Left hindlimb (tissue), 1 donor: ENCODE measurements at regions not wholly inside any gene's neighbourhood (a gene's known extent, or its start where the extent isn't known, plus 50 kb on each side); places are given as distances from the start of the nearest gene placed in this dataset.

Experiments
- DNase-seq: peaks from one replicate; pipeline ENCODE4 v3.0.0-alpha.2; 2018

DNA sequence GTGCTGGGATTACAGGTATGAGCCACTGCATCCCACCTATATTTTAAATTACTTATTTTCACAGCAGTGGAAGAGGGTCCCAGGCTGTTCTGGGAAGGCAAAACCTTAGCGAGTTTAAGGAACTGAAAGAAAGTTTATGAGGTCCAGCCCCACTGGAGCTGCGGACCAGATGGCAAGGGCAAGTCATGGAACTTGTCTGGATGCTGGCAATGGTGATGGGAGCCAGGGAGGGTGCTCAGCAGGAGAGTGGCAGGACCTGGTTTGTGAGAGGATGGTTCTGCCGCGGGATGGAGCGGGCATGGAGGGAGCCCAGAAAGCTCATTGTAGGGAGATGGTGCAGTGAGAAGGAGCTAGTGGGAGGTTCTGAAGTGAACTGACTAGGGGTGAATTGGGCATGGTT lies 50.6 kb upstream of the SLC45A1 start:
- no peak for DNase-seq

DNA sequence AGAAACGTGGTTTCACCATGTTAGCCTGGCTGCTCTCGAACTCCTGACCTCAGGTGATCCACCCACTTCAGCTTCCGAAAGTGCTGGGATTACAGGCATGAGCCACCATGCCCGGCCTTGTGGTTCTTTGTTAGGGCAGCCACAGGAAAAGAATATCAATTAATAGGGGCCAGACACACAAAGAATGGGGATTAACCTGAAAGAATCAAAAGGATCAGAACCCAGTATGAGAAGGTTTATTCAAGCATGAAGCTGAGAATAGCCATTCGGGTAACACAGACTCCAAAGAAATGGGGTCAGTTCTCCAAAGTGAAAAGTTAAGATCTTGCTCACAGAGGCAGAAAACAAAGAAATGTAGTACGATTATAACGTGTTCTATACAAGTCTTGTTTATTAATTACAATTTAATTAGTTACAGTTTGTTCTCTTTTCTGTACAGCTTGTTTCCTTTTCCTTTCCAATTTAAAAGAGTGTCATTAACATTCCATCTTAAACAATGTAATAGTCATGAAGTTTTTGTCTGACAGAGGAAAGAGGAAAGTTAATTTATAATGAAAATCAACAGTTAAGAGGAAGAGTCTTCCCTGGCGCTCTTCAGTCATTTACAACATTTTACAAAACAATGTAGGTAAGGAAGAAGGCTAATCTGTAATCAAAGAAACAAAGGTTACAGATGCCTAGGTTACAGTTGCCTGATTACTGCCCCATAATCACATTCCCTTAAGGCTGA lies 51.3 kb upstream of the SLC45A1 start:
- no peak for DNase-seq

DNA sequence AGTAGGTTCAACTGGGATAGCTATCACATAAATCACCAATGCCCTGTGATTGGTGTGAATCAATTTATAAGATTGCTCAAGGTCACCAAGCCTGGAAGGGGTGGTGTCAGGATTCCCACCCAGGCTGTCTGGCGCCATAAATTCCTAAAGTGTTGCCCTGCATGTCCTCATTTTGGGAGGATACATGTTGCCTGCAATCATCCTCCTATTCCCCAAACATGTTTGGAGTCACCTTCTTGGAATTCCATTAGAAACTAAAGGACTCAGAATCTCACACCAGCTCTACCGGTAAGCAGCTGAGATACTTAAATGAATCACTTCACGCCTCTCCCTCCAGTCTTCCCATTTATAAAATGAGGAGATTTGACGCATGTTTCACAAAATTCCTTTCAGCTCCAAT lies 54.1 kb upstream of the SLC45A1 start:
- no peak for DNase-seq

DNA sequence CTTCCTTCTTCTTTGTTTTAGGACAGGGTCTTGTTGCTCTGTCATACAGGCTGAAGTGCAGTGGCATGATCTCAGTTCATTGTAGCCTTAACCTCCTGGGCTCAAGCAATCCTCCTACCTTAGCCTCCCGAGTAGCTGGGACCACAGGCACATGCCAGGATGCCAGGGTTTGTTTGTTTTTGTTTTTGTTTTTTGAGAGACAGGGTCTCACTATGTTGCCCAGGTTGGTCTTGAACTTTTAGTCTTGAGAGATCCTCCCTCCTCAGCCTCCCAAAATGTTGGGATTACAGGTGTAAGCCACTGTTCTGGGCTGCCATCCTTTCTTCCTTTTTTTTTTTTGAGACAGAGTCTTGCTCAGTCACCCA lies 56.5 kb upstream of the SLC45A1 start:
- no peak for DNase-seq

DNA sequence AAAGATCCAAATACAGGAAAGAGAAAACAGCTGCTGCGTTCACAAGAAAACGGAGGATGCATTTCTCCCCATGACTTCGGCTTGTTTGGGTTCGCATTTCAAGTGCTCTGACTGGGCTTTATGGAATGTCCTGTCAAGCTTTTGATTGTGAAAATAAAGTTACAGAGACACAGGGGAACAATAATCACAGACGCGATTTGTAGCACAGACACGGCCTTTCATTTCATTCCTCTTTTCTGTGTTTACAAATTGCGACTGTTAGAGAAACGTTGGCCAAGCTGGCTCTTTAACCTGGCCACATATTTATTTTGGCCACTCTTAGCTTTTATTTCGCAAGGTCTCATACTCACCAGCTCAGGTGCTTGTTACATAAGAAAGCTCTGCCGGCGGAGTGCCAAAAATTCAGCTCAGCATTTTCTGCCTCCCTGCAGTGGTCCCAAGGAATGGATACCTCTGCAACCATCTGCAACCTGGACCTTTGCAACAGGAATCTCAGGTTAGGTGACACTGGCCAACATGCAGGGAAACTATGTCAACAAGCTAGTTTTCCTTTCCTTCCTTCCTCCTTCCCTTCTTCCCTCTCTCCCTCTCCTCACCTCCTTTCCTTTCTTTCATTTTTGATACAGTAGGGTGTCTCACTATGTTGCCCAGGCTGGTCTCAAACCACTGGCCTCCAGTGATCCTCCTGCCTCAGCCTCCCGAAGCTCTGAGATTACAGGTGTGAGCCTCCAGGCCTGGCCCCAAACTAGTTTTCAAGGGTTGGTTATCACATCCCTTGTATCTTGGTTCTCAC lies 58.2 kb upstream of the SLC45A1 start:
- no peak for DNase-seq

DNA sequence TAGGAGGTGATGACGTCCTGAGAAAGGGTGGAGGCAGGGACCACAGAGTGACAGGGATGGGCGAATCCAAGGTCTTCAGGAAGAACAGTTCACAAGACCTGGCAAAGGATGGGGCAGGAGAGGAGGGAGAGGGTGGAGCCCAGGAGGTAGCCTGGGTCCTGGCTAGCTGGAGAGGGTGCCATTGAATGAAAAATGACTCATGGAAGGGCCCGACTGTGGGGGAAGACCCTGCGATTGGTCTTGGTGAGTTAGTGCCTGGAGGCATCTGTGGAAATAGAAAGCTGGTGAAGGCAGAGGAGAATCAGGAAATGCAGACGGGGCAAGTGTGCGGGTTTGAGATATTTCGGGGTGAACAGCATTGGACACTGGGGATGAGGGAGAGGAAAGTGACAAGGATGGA lies 60.3 kb upstream of the SLC45A1 start:
- no peak for DNase-seq

DNA sequence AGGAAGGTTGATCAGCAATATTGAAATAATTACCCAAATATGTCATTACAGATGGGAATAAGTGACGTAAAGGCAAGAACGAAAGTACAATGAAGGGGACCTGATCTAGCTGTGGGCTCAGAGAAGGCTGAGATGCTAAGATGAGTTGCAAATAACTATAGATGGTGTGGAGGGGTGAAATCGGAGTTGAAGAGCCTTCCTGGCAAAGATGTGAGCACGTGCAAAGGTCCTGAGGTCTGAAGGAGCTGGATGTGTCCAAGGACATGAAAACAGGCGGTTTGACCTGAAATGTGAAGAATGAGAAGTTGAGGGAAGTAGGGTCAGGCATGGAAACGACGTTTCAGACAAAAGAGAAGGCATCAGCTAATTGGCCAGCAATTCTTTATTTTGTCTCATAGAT lies 61.6 kb upstream of the SLC45A1 start:
- DNase-seq, result no peak

DNA sequence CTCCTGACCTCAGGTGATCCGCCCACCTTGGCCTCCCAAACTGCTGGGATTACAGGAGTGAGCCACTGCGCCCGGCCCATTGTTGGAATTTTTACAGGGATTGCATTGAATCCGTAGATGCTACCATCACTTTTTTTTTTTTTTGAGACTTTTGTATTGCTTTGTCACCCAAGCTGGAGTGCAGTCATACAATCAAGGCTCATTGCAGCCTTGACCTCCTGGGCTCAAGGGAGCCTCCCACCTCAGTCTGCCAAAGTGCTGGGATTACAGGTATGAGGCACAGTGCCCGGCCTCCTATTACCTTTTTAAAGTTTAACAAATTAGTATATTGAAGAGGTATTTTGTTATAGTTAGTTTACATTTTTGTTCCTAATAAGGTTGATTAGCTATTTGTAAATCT lies 62.2 kb upstream of the SLC45A1 start:
- no peak for DNase-seq

DNA sequence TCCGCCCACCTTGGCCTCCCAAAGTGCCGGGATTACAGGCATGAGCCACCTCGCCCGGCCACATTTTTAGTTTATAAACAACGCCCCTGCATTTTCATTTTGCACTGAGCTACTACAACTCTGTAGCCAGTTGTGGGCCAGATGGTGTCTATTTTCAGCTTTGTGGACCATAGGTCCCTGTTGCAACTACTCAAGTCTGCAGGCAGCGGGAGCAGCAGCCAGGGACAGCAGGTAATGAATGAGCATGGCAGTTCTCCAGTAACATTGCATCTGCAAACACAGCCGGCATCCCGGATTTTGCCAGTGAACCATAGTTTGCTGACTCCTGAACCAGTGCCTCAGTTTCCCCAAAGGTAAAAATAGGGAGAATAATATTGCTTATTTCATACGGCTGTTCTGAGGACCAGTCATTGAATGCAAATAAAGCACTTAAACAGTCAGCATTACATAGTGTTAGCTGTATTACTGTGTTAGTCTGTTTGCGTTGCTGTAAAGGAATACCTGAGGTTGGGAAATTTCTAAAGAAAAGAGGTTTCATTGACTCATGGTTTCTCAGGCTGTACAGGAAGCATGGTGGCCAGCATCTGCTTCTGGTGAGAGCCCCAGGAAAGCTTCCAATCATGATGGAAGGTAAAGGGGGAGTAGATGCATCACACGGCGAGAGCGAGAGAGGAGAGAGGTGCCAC lies 65.5 kb upstream of the SLC45A1 start:
- no peak for DNase-seq

DNA sequence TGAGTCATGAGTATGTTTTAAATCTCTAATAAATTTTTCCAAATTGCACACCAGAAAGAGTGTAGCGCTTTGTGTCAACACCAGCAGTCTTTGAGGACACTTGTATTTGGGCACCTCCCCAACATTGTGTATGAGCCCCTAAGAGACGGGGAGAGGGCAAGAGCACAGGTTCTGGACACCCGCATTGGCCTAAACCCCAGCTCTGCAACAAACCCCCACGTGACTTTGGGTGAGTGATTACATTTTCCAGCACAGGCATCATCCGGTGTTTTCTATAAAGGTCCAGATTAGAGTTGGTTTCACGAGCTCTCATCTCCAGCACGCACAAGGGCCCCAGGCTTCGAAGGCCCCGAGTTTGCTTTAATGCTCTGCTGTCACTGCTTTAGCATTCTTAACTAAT lies 66.3 kb upstream of the SLC45A1 start:
- no peak for DNase-seq

DNA sequence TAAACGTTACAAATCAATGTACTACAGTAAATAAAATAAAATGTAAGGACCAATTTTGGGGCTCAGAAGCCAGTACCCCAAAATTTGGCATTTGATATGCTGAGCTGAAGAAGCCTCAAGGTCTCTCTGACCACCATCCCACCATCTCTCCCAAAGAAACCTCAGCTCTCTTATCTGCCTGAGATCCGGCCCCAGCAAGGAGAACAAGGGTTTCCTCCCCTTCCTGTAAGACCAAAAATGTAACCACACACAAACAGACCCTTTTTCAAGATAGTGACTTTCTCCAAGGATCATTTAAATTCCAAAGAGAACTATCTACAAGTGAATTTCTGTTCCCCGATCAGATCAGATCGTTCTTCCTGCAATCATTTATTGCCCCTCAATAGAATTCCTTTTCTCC lies 68.1 kb upstream of the SLC45A1 start:
- no peak for DNase-seq

DNA sequence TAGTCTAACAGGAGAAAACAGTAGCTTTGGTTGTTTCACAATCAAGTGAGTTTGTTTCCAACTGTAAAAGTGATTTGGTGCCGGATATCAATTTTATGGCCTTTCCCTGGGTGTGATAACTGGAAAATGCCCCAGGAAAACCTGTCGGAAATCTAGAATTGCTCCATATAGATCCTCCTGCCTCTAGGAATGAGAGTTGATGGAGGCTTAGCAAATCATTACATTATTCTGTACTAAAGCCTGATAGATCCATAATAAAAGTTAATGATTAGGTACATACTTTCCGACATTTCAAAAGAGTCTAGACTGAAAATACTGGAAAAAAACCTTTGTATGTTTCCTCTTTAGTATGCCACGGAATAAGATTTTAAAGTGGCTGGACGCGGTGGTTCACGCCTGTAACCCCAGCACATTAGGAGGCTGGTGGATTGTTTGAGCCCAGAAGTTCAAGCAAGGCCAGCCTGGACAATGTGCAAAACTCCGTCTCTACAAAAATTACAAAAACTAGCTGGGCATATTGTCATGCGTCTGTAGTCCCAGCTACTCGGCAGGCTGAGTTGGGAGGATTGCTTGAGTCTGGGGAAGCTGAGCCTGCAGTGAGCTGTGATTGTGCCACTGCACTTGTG lies 70.0 kb upstream of the SLC45A1 start:
- no peak for DNase-seq

DNA sequence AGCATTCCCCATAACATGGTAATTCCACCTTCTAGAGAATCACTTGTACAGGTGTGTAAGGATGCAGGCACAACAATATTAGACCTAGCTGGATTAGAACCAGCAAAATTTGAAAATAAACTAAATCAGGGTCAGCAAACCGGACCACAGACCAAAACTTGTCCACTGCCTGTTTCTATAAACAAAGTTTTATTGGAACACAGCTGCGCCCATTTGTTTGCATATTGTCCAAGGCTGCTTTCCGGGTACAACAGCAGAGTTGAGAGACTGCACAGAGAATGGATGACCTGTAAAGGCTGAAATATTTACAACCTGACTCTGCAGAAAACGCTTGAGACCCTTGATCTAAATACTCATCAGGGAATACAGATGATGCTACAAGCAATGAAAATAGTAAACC lies 73.6 kb upstream of the SLC45A1 start:
- no peak for DNase-seq

DNA sequence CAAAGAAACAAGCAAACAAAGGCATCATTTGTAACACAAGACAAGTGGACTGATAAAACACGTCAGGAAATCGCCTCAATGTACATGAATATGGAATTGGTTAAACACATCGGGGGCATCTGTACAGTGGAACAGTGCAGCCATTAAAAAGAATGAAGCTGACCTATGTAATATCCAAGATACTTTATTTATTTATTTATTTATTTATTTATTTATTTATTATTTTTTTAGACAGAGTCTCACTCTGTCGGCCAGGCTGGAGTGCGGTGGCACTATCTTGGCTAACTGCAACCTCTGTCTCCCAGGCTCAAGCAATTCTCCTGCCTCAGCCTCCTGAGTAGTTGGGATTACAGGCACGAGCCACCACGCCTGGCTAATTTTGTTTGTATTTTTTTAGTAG lies 75.4 kb upstream of the SLC45A1 start:
- no peak for DNase-seq

DNA sequence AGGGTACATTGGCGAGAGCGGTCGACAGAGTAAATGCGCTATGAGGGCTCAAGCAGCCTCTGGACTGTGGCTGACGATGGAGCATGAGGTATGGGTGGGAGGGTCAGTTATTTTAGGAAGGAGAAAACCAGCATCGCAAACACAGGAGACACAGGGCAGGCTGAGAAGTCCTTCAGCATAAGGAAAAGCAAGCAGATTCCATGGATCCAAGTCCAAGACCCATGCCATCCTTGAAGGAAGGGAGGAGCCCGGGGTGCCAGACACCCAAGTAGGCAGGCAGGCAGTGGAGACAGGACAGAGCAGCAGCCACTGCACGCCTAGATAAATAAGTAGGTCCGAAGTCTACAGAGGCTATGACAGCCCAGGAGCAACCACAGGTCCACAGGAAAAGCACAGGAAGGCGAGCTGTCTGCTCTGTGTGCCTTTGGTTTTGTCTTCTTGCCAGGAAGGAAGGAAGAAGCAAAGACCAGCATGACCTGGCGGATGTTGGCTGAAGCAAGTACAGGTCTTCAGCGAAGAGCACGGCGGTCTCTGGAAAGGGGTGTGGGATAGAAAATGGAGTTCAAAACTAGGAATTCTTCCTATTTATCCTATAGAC lies 76.4 kb upstream of the SLC45A1 start:
- no peak for DNase-seq

DNA sequence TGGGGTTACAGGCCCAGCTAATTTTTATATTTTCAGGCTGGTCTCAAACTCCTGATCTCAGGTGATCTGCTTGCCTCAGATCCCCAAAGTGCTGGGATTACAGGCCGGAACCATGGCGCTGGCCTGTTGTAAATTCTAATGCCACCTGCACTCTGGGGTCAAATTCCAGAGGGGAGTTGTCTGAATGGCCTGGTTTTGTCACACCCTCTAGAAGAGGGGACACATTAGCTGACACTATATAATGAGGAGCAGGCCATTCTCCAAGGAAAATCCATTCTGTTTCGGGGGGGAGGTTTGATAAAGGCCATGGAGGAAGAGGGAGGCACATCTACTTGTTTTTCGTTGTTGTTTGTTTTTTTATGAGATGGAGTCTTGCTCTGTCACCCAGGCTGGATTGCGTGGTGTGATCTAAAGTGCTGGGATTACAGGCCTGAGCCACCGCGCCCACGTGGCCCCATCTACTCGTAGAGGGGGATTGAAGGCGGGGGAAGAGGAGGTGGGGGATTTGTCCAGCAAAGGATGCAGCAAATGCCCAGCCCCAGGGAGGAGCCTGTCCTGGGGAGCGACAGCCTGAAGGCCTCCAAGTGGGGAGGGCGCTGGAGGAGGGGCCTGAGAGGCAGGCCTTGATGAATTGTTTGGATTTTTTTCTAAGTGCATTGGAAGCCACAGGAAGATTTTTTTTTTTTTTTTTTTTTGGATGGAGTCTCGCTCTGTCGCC lies 78.4 kb upstream of the SLC45A1 start:
- no peak for DNase-seq

DNA sequence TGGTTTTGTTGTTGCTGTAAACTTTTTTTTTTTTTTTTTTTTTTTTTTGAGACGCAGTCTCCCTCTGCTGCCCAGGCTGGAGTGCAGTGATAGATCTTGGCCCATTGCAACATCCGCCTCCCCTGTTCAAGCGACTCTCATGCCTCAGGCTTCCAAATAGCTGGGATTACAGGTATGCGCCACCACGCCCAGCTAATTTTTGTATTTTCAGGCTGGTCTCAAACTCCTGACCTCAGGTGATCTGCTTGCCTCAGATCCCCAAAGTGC lies 78.9 kb upstream of the SLC45A1 start:
- no peak for DNase-seq

DNA sequence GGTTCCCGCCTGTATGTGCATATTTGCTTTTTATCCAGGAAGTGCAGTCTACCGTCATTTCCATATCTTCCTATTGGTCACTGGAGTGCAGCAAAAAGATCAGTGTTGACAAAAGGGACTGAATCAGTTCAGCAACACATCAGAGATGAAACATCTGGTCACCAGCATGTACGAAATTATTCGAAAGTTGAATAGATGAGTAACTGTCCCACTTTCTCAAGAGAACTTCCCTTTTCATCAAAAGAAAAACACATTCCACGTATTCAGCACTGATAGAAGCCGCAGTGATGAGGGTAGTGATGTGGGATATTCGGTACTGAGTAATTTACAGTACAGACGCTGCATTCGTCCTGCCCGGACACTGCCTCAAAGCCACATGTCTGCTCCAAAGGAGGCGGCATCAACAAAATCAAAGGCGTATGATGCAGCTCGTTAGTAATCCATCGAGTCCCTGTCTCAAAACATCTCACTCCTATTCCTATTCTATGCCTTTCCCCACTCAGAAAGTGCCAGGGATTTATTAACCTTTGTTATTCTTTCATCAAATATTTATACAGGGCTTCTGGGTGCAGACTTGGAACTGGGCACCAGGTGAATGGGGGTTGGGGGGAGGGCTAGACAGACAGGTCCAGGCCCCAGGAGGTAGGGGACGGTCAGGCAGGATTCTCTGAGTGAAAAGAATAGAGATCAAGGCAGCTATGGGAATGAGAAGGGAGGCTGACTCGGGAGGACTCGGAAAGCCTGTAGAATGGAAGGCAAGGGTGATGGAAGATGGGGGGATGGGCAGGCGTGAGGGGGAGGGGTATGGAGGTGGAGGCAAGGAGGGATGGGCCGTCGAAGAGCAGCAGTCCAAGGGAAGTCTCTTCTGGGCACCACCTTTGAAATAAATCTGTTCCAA lies 79.5 kb upstream of the SLC45A1 start:
- no peak for DNase-seq

DNA sequence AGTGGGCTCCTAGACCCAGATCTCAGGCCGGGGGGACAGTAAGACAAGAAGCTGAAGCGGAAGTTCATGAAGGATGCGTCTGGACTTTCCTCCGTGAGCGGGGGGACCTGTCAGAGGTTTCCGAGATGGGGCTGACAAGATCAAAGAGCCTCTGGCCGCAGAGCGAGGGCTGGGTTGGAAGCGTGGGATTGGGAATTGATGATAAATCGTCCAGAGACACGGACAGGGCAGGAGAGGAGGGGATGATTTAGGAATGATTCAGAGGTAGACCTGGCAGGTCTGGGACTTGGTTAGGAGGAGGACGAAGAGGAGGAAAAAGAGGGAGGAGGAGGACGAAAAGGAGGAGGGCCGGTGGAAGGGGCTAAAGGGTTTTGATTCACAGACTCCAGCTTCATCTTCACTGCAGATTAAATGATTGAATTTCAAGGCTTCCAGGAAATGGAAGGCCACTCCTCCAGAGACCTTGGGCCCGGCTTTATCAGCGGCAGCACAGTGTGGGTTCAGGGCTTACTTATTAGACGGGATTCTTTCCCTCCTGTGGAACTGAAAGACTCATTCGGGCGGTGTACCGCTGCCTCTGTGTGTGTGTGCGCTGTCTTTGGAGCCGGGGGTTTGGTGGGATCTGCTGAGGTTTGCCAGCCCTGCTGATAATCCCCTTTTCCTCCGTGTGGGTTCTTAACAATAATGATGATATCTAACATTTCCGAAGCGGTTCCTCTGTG lies 85.7 kb upstream of the SLC45A1 start:
- DNase-seq, result no peak

DNA sequence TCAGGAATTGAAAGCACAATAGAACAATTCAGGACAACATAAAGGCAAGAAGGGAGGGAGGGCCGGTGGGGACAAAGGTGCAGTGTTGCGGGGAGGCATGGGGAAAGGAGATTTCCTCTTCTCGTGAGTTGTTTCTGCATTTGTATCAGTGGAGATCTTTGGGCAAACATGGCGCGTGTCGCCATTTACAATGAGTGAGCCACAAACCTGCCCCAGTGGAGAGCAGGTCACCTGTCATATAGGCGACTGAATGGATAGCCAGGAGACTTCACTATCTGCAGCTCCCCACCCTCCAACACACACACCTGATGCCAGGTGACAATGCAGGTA lies 87.7 kb upstream of the SLC45A1 start:
- DNase-seq, result no peak

DNA sequence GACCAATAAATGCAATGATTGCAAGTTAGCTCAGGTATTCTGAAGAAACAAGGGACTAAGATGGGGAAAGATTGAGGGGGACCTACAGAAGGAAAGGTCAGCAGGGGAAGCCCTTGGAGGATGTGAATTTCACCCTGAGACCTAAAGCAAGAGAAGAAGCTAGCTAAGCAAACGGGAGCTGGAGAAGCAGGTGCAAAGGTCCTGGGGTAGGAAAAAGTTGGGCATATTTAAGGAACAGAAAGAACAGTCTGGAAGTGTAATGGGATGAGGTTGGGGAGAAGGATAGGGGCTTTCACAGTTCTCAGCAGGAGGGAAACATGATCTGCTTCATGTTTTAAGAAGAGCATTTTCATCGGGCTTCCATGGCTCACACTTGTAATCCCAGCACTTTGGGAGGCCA lies 89.7 kb upstream of the SLC45A1 start:
- no peak for DNase-seq
